GM13977 (cell line): ENCODE measurements at regions not wholly inside any gene's neighbourhood (a gene's known extent, or its start where the extent isn't known, plus 50 kb on each side); places are given as distances from the start of the nearest gene placed in this dataset.

Source experiments
- DNase-seq: peaks from one replicate; pipeline ENCODE4 v3.0.0; 2012; ENCODE audit warnings: low spot score
- in situ Hi-C: fragments of 300-500 bp; cut with MboI; formaldehyde crosslinking; loops from one replicate; pipeline ENCODE4 v1.12.0; 2022; ENCODE audit warnings: low sequenced_read_pairs, low pct_unique_long_range_greater_than_20kb, mixed read lengths, inconsistent platforms; ENCODE audit not compliant: unreplicated experiment
- TF ChIP-seq, protein P1 (sequence below): IDR thresholded peaks from 2 replicates; pipeline ENCODE4 v1.5.1; 2012; ENCODE audit warnings: mild to moderate bottlenecking, control low read depth; ENCODE audit not compliant: insufficient read depth; ENCODE audit errors: extremely low read depth, missing control alignments

DNA sequence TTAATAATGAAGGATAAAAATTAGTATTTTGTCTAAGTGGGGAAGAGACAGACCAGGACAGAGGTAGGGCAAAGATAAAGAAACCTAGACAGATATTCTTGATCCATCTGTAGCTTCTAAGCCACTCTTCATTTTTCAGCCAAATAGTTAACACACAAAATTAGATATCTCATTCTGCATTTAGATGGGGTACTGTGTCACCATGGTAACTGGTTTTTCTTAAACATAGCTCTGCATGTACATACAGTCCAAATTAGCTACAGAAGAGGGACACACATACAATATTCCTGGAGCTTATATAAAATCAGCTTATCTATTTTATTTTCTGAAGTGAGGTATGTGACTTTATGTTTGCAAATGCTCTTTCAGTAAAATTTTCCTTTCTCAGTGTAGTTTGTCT lies 393.7 kb downstream of the PPP3CA start:
- TF ChIP-seq, protein P1, sequence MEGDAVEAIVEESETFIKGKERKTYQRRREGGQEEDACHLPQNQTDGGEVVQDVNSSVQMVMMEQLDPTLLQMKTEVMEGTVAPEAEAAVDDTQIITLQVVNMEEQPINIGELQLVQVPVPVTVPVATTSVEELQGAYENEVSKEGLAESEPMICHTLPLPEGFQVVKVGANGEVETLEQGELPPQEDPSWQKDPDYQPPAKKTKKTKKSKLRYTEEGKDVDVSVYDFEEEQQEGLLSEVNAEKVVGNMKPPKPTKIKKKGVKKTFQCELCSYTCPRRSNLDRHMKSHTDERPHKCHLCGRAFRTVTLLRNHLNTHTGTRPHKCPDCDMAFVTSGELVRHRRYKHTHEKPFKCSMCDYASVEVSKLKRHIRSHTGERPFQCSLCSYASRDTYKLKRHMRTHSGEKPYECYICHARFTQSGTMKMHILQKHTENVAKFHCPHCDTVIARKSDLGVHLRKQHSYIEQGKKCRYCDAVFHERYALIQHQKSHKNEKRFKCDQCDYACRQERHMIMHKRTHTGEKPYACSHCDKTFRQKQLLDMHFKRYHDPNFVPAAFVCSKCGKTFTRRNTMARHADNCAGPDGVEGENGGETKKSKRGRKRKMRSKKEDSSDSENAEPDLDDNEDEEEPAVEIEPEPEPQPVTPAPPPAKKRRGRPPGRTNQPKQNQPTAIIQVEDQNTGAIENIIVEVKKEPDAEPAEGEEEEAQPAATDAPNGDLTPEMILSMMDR, result no peak
- in situ Hi-C loops, result no loop called here
- DNase-seq, result no peak

DNA sequence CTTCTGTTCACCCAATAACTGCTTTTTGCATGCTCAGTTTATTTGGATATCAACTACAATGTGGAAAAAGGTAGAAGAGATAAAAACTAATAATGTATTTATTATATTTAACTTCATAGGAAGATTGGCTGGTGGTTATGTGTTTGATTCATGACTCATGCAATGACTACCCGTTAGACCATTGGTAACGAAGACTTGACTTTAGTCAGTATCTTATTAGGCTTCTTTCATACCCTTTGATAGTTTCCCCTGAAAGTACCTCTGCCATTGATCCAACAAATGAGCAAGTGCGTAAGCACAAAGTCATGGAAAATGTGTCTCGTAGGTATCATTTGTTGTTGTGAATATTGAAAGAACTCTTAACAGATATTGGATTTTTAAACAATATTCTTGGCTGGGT lies 394.7 kb downstream of the PPP3CA start:
- in situ Hi-C loops, result no loop called here
- TF ChIP-seq, protein P1, result no peak
- no peak for DNase-seq

DNA sequence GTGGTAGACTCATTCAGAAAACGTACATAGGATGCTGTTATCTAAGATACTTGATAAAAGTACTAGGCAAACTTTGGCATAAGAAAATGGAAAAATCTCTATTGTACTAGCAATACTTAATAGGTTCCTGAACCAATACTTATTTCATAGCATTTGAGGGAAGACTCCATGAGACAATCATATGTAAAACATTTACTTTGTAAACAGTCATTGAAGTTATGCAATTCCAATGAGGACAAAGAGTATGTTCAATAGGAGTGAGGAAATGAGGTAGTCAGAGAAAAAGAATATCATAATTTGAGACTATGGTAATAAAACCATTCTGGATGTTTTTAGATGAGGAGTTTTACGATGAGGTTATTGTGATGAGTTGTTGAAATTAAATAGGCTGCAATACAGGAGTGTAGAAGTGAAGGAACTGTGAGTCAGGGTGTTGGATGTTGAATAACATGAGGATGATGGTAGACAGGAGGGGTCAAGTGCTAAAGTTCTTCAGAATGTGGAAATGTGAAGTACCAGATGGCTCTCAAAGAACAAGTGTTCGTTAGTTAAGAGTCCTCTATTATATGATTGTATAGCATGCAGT lies 397.9 kb downstream of the PPP3CA start:
- TF ChIP-seq, protein P1, result no peak
- no peak for DNase-seq
- in situ Hi-C loops, result no loop called here

DNA sequence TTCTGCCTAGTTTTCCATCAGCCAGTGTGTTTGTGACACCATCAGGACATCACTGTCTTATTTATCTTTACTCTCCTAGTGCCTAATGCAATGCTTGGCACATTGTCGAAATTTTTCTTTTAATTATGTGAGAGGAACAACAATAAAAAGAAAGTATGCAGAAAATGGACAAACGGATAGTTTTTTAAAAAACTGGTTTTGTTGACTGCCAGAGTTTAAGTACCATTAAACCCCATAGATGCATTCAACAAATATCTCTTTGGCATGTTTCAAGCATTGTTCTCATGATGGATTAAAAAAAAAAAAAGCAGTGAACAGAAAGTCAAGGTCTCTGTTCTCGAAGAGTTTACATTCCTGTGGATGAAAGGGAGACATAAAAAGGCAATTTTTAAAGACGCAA lies 398.4 kb downstream of the PPP3CA start:
- in situ Hi-C loops, result no loop called here
- no peak for DNase-seq
- TF ChIP-seq, protein P1, result no peak

DNA sequence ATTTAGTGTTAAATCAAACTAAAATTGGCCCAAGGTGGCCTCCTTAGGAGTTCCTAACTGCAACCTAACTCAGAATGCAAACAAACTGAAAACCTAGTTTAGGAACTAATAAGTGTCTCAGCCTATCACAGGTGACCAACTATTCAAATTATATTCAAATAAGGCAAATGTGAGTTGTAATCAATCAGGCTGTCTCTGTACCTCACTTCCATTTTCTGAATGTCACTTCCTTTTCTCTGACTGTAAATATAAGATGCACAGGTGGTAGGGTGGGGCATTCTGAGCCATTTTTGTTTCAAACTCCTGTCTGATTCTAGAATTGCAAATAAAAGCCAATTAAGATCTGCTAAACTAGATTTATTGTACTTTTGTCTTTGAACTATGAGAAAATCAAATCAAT lies 401.5 kb downstream of the PPP3CA start:
- TF ChIP-seq, protein P1, result no peak
- in situ Hi-C loops, result no loop called here
- DNase-seq, result no peak

DNA sequence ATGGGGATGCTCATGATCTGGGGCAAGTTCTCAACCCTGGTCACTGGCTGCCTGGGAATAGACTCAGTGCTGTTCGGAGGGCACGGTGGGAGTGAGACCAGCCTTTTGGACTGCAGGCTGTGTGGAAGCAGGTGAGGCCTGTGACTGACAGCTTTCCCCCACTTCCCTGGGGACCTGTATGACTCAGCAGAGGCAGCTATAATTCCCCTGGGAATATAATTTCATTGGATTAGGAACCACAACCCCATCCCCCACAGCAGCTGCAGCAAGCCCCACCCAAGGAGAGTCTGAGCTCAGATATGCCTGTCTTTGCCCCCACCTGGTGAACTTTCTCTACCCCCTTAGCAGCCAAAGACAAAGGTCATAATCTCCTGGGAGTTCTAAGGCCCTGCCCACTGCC lies 408.6 kb downstream of the PPP3CA start:
- no peak for DNase-seq
- TF ChIP-seq, protein P1, result no peak
- in situ Hi-C loops, result no loop called here

DNA sequence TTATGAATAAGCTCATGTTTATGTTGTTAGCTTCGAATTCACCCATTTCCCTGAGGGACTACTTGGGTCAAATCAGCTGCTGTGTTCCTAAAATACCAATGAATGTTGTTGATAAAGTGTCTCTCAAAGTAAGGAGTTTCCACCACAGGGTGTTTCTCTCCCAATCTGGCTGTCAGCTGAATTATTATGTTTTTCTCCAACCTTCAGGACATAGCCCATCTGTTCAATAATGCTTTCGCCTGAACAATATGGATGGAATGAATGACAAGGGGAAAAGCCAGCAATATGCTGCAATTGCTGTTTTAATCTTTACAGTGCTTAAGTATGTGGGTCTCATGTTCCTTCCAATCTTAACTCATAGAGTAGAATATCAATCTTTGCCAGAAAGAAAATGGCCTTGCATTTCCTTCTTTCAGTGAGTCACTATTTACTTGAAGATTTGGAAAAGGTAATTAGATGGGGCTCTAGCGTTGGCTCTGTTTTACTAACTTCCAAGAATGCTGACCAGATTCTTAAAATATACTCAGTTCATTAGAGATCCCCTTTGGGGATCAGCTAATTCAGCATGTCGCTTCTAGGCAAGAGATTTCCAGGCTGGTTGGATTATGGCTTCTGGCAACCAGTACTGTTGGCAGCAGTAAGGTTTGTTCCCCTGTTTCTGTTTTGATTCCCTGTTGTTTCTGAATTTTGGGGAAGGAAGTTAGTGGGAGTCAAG lies 410.5 kb downstream of the PPP3CA start:
- TF ChIP-seq, protein P1, result no peak
- DNase-seq, result no peak
- in situ Hi-C loops, result no loop called here
